Effector memory CD8-positive, alpha-beta T cell (primary cell): ENCODE measurements at regions not wholly inside any gene's neighbourhood (a gene's known extent, or its start where the extent isn't known, plus 50 kb on each side); places are given as distances from the start of the nearest gene placed in this dataset.

Experiments
- ATAC-seq: fragments of 150-1000 bp; cut with Tn5 transposase; replicated peaks from 2 replicates; pipeline ENCODE4 v1.10.0; 2021; ENCODE audit warnings: mild to moderate bottlenecking, moderate library complexity
- DNase-seq, 3 experiments: peaks; one replicate each; pipeline ENCODE4 v3.0.0; 2021
- H3K27ac Mint-ChIP-seq, 2 donors: one replicate each; pipeline ENCODE4 v1.8.0; 2022; ENCODE audit warnings: mild to moderate bottlenecking in 2 of 2, mixed read lengths in 2 of 2, moderate library complexity in 2 of 2
- H3K27me3 Mint-ChIP-seq, 2 donors: one replicate each; pipeline ENCODE4 v1.8.0; 2022; ENCODE audit warnings: mixed read lengths in 2 of 2
- H3K36me3 Mint-ChIP-seq: one replicate; pipeline ENCODE4 v1.8.0; 2022; ENCODE audit warnings: mild to moderate bottlenecking, moderate library complexity, mixed read lengths; ENCODE audit not compliant: insufficient read depth
- H3K4me1 Mint-ChIP-seq, 2 donors: one replicate each; pipeline ENCODE4 v1.8.0; 2022; ENCODE audit warnings: low read depth in 2 of 2, mixed read lengths in 2 of 2
- H3K4me3 Mint-ChIP-seq, 2 donors: one replicate each; pipeline ENCODE4 v1.8.0; 2022; ENCODE audit warnings: mild to moderate bottlenecking in 2 of 2, mixed read lengths in 2 of 2, moderate library complexity in 2 of 2
- H3K9me3 Mint-ChIP-seq, 2 donors: one replicate each; pipeline ENCODE4 v1.8.0; 2022; ENCODE audit warnings: mixed read lengths in 2 of 2

DNA sequence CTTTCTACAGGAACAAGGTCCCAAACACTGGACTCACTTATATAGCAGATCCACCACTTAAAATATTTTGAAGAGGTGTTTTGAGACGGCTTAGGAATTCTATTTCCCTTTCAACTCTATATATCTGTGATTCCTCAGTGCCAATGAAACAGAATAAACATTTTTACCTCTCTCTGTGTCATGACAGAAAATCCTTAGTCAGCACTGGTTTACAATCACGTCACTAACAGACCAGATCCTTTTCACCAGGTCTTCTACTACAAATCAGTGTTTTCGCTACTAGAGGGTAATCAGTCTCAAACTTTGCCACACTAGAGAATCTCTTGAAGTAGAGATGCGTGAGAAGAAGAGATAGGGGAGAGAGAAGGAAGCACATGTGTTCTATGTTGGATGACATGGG, 325.6 kb downstream of the SS18 start:
- H3K27me3 Mint-ChIP-seq, result peaks cover 0 to 5% of the 10 kb centered on the region in 2 donors

DNA sequence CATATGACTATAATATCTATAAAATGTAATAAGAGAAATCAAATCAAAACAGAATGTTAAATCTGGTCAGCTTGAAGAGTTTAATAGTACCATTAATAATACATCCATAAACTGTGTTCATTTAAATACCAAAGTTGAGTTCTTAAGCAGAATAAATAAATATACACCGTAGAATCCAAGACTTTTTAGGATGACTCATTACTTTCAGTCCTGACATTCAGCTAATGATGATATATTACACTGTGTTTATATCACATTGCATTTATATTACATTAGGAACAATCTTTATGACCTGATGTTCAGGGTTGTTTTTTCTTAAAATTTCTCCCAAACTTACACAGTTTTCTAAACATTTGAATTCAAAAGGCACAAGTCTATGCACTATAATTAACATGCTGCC, 331.3 kb downstream of the SS18 start:
- no peak for ATAC-seq
- H3K4me1 Mint-ChIP-seq, result no peaks in the 10 kb centered on the region
- no peaks in the 10 kb centered on the region for H3K27me3 Mint-ChIP-seq
- no peaks in the 10 kb centered on the region for H3K36me3 Mint-ChIP-seq
- no peak overlapping the region for H3K4me3 Mint-ChIP-seq
- H3K27ac Mint-ChIP-seq, result no peak overlapping the region
- no peaks in the 10 kb centered on the region for H3K9me3 Mint-ChIP-seq
- DNase-seq, result no peak

More for the DNA sequence above, 325.6 kb downstream of the SS18 start:
- no peaks in the 10 kb centered on the region for H3K4me1 Mint-ChIP-seq
- no peaks in the 10 kb centered on the region for H3K9me3 Mint-ChIP-seq
- no peak overlapping the region for H3K4me3 Mint-ChIP-seq
- H3K27ac Mint-ChIP-seq, result no peak overlapping the region
- H3K36me3 Mint-ChIP-seq, result no peaks in the 10 kb centered on the region
- DNase-seq (no peak), ATAC-seq (no peak)

DNA sequence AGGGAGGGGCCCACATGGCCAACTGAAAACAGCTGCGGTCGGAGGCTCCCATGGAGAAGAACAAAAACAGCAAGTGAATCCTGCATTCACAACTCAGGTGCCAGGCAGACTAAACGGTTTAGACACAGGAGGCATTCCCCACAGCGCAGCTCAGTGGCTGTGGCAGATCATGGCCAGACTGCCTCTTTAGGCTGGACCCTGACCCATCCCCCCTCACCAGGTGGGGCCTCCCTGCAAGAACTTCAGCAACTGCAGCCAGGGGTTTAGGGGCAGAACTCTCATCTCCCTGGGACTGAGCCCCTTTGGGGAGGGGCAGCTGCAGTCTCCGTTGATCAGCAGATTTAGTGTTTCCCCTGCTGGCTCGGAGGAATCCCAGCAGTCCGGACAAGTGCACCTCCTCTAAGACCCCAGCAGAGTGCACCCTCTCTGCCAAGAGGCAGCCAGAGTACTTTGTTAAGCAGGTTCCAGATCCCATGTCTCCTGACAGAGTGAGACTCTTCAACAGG, 346.7 kb downstream of the SS18 start:
- Mint-ChIP-seq H3K27me3 (peaks cover 6 to 7% of the 10 kb centered on the region in 2 donors), H3K36me3 (no peaks in the 10 kb centered on the region)
- DNase-seq, result no peak

DNA sequence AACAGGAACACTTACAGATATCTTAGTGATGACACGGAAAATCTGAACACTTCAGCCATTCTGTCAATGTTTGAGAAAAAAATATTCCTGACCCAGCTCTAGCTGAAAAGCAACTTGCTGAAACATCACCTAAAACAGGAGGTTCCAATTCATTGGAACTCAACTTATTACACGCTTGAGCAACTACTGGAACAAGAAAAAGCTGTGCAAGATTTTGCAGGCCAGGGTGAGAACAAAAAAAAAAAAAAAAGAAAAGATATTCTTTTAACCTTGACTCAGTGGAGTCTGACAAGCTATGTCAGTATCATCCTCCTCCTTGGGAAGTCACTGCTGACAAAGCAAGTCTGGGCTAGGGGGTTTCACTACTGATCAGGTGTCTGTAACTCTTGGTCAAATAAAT, 351.0 kb downstream of the SS18 start:
- Mint-ChIP-seq H3K27me3 (peaks cover 7 to 17% of the 10 kb centered on the region in 2 donors), H3K9me3 (peaks cover 2 to 5% of the 10 kb centered on the region in 2 donors), H3K4me3 (no peak overlapping the region), H3K36me3 (no peaks in the 10 kb centered on the region), H3K27ac (no peak overlapping the region), H3K4me1 (no peaks in the 10 kb centered on the region)
- ATAC-seq (no peak), DNase-seq (no peak)

More for the DNA sequence above, 346.7 kb downstream of the SS18 start:
- Mint-ChIP-seq H3K27ac (no peak overlapping the region), H3K9me3 (peaks cover 10 to 12% of the 10 kb centered on the region in 2 donors), H3K4me3 (no peak overlapping the region), H3K4me1 (no peaks in the 10 kb centered on the region)
- no peak for ATAC-seq

DNA sequence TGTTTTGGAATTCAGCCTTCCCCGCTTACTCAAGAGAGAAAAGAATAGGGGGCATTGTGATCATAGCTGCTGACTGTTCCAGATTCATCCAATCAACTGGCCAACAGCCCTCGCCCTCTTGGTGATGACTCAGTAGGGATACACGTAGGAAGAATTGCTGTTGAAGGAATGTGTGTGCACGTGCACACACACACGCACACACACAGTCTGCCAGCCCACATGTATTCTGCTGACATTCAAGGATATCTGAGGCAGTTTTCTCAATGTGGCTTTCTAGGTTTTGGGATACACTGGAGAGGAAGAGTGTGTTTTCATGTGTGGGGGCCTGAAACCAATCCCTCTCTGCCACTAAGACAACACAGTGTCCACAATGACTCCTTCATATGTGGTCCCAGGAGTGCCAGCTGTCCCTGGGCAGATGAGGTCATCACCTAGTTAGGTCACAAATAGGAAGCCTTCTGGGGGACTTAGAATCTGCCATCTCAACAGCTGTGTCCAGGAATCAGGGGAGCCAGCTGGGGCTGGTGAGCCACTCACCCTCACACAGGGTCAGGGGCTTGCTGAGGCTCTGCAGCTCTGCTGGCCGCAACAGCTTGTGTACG, 352.6 kb downstream of the SS18 start:
- Mint-ChIP-seq H3K27ac (no peak overlapping the region), H3K9me3 (peaks cover 0 to 5% of the 10 kb centered on the region in 2 donors), H3K27me3 (peaks cover 6 to 17% of the 10 kb centered on the region in 2 donors), H3K4me3 (no peak overlapping the region), H3K36me3 (no peaks in the 10 kb centered on the region), H3K4me1 (no peaks in the 10 kb centered on the region)
- DNase-seq (no peak), ATAC-seq (no peak)

DNA sequence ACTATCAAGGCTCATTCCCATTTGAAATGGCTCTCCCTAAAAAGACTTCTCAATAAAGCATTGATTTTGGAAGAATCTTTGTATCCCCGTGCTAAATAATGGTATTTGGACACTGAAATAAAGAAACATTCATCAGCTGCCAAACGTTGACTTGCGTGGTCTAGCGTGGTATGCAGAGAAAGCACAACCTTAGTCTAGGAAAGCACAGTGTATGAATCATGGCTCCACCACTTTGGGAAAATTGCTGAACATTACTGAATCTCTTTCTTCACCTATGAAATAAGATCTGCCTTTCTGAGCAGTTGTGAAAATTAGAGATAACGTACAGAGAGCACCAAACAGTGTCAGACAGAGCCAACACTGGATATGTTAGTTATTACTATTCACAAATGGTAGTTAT, 353.9 kb downstream of the SS18 start:
- Mint-ChIP-seq H3K4me1 (no peaks in the 10 kb centered on the region), H3K27ac (no peak overlapping the region), H3K4me3 (no peak overlapping the region), H3K27me3 (peaks cover 0 to 11% of the 10 kb centered on the region in 2 donors), H3K9me3 (peaks cover 0 to 2% of the 10 kb centered on the region in 2 donors), H3K36me3 (no peaks in the 10 kb centered on the region)
- ATAC-seq (no peak), DNase-seq (no peak)

DNA sequence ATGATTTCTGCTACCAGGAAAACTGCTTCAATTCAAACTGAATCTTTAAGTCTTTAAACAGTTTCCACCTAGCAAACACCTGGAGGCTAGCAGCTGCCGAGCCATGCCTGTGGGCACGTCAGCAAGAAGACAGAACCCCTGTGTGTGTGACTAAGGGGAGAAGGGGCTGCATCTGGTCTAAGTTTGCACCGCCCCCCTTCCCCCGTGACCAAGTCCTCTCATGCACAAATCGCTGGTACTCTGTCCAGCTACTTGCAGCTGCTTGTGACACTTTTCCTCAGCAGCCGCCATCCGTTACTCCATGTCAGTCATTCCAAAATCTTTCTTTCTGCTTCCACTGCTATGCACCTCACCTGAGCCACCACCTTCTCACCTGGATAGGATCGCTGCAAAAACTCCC, 355.0 kb downstream of the SS18 start:
- DNase-seq, result no peak
- H3K36me3 Mint-ChIP-seq, result no peaks in the 10 kb centered on the region
- ATAC-seq, result no peak
- H3K9me3 Mint-ChIP-seq, result peaks cover 0 to 3% of the 10 kb centered on the region in 2 donors
- H3K27ac Mint-ChIP-seq, result no peak overlapping the region
- no peaks in the 10 kb centered on the region for H3K4me1 Mint-ChIP-seq
- peaks cover 0 to 11% of the 10 kb centered on the region in 2 donors for H3K27me3 Mint-ChIP-seq
- no peak overlapping the region for H3K4me3 Mint-ChIP-seq

DNA sequence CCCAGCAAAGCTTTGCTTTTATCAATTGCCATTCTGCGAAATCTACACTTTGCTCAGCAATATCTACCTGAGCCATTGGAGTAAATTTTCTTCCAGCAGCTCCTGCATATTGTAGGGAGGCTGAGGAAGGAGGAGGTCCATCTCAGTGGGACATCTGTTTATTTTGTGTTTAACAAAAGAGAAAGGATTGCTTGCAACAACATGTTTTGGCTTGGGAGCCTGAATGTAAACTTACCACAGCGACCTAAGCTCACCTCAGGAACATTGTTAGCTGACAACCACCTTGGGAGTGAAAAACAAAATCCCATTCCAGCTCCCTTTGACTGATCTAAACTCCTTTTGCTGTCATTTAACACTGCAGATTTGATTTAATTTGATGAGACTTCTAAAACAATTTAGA, 356.1 kb downstream of the SS18 start:
- ATAC-seq (no peak), DNase-seq (no peak)
- peaks cover 0 to 6% of the 10 kb centered on the region in 2 donors for H3K9me3 Mint-ChIP-seq
- H3K36me3 Mint-ChIP-seq, result no peaks in the 10 kb centered on the region
- no peak overlapping the region for H3K4me3 Mint-ChIP-seq
- H3K27me3 Mint-ChIP-seq, result peaks cover 0 to 11% of the 10 kb centered on the region in 2 donors
- H3K4me1 Mint-ChIP-seq, result no peaks in the 10 kb centered on the region
- no peak overlapping the region for H3K27ac Mint-ChIP-seq

DNA sequence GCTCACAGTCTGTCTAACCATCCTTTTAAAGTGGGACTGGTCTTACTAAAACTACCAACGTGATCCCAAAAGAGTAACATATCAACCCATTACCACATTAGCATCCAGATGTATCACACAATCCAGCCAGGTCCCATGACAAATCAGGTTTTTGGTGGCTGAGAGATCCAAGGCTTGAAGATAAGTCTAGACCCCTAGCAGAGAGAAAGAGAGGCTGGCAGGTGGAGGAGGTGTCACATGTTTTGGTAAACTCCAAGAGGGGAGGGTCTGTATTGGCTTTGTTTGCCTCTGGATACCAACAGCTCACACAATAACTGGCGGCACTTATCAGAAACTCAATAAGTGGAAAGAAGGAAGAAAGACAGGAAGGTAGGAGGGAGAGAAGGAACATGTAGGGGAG, 357.6 kb downstream of the SS18 start:
- ATAC-seq, result no peak
- no peak overlapping the region for H3K4me3 Mint-ChIP-seq

DNA sequence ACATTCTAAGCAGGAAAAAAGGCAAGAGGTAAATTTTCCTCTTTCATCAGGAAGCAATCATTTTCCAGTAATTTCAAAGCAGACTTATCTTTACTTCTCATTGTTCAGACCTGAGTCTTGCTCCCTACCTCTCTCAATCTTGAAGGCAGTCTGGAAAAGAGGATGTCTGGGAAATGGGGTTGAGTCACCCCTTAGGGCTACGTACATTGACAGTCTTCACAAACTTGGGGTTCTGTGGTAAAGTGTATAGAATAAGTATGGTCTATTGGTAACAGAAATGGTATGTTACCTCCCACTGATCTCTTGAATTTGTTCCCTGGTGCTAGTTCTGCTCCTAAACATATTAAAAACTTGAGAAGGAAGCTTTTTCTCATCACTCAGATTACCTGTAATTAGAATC, 361.3 kb downstream of the SS18 start:
- H3K4me3 Mint-ChIP-seq, result no peak overlapping the region
- H3K27me3 Mint-ChIP-seq, result peaks cover 0 to 5% of the 10 kb centered on the region in 2 donors
- DNase-seq (no peak), ATAC-seq (no peak)
- H3K4me1 Mint-ChIP-seq, result peaks cover 0 to 7% of the 10 kb centered on the region in 2 donors
- no peaks in the 10 kb centered on the region for H3K36me3 Mint-ChIP-seq
- H3K27ac Mint-ChIP-seq, result no peak overlapping the region
- peaks cover 4 to 8% of the 10 kb centered on the region in 2 donors for H3K9me3 Mint-ChIP-seq

More for the DNA sequence above, 357.6 kb downstream of the SS18 start:
- H3K4me1 Mint-ChIP-seq, result no peaks in the 10 kb centered on the region
- DNase-seq, result no peak
- no peak overlapping the region for H3K27ac Mint-ChIP-seq
- H3K9me3 Mint-ChIP-seq, result peaks cover 2 to 4% of the 10 kb centered on the region in 2 donors
- no peaks in the 10 kb centered on the region for H3K36me3 Mint-ChIP-seq
- H3K27me3 Mint-ChIP-seq, result peaks cover 0 to 11% of the 10 kb centered on the region in 2 donors

DNA sequence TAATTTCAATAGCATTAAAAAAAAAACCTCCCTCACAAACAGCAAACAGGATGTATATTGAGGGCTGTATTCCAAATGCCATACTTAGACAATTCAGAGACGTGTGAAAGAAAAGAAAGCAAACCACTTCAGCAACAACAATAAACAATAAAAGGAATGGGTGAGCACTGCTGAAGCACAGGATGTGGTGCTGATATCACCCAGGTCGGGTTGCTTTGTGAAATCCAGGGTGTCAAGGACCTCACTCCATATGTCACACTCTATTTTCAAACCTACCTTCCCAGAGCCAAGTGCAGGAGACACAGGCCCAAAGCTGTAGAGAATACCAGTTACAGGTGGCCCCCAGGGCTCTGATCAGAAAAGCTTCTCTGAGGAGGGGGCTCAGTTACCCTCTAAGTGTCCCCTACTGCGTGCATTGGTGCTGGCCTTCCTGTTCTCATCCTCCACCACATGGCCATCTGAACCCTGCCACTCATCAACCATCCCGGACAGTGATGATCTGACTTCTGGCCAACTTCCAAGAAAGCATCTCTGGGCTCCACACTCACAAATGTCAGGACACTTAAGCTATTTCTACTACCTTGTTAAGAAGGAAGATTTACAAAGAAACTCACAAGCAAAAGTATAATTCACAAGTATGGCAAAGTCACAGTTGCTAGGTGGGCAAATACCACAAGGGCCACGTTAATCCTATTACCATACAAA, 363.0 kb downstream of the SS18 start:
- peak overlapping the region in 1 of 2 donors; percentile 44 for H3K27ac Mint-ChIP-seq
- peaks cover 6 to 21% of the 10 kb centered on the region in 2 donors for H3K9me3 Mint-ChIP-seq
- ATAC-seq (peak; percentile 65), DNase-seq (no peak)
- H3K27me3 Mint-ChIP-seq, result peaks cover 0 to 5% of the 10 kb centered on the region in 2 donors
- H3K36me3 Mint-ChIP-seq, result no peaks in the 10 kb centered on the region
- H3K4me1 Mint-ChIP-seq, result peaks cover 0 to 11% of the 10 kb centered on the region in 2 donors
- no peak overlapping the region for H3K4me3 Mint-ChIP-seq

DNA sequence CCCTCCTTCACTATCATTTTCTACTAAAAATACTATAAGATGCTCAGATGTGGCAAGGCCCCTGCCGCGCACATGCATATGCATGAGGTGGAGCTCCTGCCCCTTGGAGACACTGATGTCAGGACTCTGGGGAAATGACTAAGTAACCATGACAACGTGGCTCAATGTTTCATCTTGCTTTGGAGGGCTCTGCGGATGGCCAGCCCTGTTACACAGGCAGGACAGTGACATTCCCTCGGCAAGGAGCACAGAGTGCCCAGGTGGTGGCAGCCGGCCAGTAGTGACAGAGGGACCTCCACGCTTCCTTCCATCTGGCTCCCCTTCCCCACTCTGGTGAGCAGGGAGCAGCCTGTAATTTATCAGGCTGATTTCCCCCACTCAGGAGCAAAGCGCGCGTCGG, 364.1 kb downstream of the SS18 start:
- Mint-ChIP-seq H3K4me3 (peak overlapping the region in 1 of 2 donors; percentile 6), H3K9me3 (peaks cover 6 to 21% of the 10 kb centered on the region in 2 donors), H3K36me3 (no peaks in the 10 kb centered on the region), H3K4me1 (peaks cover 0 to 11% of the 10 kb centered on the region in 2 donors), H3K27me3 (peaks cover 0 to 5% of the 10 kb centered on the region in 2 donors), H3K27ac (peak overlapping the region in 1 of 2 donors; percentile 44)
- ATAC-seq (peak; percentile 50), DNase-seq (no peak)

DNA sequence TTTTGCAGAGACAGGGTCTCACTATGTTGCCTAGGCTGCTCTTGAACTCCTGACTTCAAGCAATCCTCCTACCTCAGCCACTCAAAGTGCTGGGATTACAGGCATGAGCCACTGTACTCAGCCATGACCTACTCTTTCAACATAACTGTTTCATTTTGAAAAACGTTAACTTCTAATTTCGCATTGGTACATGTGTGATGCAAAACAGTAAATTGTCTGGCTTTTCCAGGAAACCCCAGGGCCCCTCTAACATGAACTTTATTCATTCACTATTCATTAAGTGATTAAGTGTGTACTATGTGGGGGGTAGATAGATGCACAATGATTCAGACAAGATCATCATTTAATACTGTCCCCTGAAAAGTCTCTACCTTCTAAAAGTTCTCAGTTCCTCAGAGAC, 364.9 kb downstream of the SS18 start:
- H3K4me1 Mint-ChIP-seq, result peaks cover 0 to 11% of the 10 kb centered on the region in 2 donors
- peaks cover 5 to 21% of the 10 kb centered on the region in 2 donors for H3K9me3 Mint-ChIP-seq
- no peak for ATAC-seq
- no peak for DNase-seq
- H3K4me3 Mint-ChIP-seq, result no peak overlapping the region
- H3K27ac Mint-ChIP-seq, result peak overlapping the region in 1 of 2 donors; percentile 44
- no peaks in the 10 kb centered on the region for H3K36me3 Mint-ChIP-seq
- peaks cover 0 to 5% of the 10 kb centered on the region in 2 donors for H3K27me3 Mint-ChIP-seq

DNA sequence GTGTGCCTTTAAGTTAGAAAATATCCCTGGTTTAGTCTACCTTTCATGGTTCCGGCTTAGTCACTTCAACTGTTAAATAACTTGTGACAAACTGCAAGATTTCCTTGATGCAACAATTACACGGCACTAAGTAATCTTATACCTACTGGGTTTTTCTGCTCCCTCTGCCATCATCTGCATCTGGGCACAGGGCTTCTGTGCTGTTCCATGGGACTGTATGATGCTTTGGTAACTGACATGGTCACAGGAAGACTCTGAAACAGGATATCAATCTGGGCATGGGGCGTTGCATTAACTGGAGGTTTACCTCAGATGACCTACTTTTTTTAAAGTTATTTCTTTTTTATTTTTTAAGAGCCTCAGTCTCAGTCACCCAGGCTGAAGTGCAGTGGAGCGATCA, 365.4 kb downstream of the SS18 start:
- Mint-ChIP-seq H3K36me3 (no peaks in the 10 kb centered on the region), H3K4me3 (peak overlapping the region in 1 of 2 donors; percentile 51), H3K27ac (peak overlapping the region in 1 of 2 donors; percentile 44), H3K4me1 (peaks cover 0 to 11% of the 10 kb centered on the region in 2 donors), H3K27me3 (peaks cover 0 to 5% of the 10 kb centered on the region in 2 donors), H3K9me3 (peaks cover 2 to 21% of the 10 kb centered on the region in 2 donors)
- DNase-seq (no peak), ATAC-seq (peak; percentile 69)
